ENCODE measurements at regions not wholly inside any gene's neighbourhood (a gene's known extent, or its start where the extent isn't known, plus 50 kb on each side); places are given as distances from the start of the nearest gene placed in this dataset.

GRCh38 chr7:86152926-86153325 is 490.8 kb upstream of the GRM3 start:
- TF ChIP-seq TEAD4 (IDR thresholded peaks at IDR 0.05) = no peak
- no peak for TF ChIP-seq ZBTB7A (IDR thresholded peaks at IDR 0.05; ENCODE audit: low read depth)
- TF ChIP-seq TAF1 (IDR thresholded peaks at IDR 0.05; ENCODE audit: low read depth) = no peak
- TF ChIP-seq EP300 (IDR thresholded peaks at IDR 0.05; ENCODE audit: borderline replicate concordance) = no peak
- no peak for TF ChIP-seq RAD21 (IDR thresholded peaks at IDR 0.05; ENCODE audit: low read depth)
- TF ChIP-seq MAX (IDR thresholded peaks at IDR 0.05) = no peak
- no peak for TF ChIP-seq NFIC (IDR thresholded peaks at IDR 0.05)
- no peak for TF ChIP-seq REST (IDR thresholded peaks at IDR 0.05; ENCODE audit: low read depth)

Data from Ishikawa (cell line).